Amygdala (tissue), 56 donors: ENCODE measurements at regions not wholly inside any gene's neighbourhood (a gene's known extent, or its start where the extent isn't known, plus 50 kb on each side); places are given as distances from the start of the nearest gene placed in this dataset.
"Not testable (repeated sequence)": the region's sequence is repeated elsewhere in the genome, so short reads cannot be mapped to it uniquely, and the experiment has no call there.

Source experiments
- DNase-seq, 56 donors: peaks; one replicate each; lab custom pipeline; 2025; lab: John Stamatoyannopoulos, UW

DNA sequence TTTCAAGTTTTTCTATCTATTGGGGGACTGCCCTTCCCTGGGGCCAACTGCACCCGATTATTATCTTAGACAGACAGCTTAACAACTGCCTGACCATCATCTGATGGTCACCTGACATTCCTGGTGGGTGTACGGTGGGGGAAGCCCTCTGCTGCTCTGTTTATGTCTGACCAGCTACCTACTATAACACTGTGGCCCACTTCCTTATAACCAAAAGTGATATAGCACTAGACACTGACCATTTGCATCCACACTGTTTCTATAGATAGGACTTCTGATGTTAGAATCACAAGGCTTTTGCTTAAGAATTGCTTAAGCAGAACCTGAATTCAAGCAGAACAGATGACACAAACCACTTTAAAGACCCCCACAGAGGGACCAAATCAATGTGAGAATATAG lies 110.5 kb upstream of the RAI14 start:
- DNase-seq = no peak

DNA sequence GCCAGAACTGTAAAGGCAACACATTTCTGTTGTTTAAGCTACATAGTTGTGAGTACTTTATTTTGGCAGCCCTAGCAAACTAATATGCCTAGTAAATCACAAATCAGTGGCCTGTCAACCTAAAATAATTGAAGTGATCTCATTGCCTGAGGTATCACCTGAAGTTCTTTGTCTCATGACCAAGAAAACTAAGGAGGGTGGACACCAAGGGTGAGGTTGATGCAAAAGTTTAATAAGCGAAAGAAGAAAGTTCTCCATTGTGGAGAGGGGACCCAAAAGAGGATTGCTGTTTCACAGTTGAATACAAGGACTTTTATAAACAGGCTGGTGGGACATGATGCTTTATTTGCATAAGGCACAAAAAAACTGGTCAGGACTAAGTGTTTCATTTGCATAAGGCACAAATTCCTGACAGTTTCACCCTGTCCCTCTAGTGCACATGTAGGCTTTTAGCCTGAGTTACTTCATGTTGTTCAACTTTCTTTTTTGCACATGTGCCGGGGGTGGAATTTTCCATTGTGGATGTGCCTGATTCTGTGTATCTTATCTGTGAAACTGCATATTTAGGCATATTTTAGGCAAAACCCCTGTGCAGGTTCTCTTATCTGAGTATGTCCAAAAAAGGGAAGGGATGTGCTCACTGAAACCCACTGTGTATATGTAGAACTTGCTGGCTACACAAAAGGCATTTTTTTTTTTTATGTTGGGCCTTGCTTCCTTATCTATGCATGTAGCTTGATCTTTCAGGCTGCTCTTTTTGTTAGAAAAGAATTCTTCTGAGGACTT lies 108.6 kb upstream of the RAI14 start:
- no peak for DNase-seq

DNA sequence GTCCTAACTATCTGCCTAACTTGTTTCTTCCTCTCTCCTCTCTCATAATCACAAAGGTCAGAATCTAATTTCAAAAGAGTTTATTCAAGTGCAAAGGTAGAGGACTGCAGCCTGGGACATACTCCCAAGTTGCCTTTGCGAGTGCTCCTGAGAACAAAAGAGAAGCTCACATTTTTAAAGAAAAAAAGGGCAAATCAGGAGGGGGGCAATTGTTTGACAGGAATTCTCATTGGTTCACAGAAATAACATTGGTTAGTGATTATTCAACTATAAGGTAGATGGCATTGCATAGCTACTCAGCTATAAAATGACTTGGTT lies 108.1 kb upstream of the RAI14 start:
- DNase-seq = no peak

DNA sequence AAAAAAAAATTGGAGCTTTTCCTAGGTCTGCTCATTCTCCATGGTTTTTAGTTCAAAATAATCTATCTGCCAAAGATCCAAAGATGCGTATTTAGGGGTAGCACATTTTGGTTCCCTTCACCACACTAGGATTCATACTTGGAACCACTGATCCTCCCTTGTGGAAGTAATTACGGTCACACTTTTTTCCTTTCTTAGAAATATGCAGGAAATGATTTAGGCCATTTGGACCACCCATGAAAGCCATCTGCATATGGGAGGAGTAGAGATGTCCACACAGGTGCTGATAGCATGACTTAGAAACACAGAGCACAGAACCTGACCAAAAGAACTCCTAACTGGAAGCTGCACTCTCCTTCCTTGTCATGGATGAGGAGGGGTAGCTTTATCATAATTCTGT lies 105.9 kb upstream of the RAI14 start:
- DNase-seq = no peak

DNA sequence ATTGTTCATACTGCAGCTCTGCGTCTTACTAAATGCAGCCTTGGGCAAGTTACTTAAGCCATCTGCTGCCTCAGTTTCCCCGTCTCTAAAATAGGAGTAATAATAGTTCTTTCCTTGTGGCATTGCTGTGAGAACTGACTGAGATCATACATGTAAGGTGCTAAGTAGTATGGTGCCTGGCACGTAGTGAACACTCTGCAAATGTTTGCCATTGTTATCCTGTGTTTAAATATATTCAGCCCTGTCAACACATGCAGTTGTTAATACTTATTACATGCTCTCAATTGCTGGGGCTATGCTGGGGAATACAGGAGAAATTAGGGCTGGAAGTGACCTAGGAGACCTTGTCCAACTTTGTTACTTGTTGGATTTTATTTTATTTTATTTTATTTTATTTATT lies 105.2 kb upstream of the RAI14 start:
- DNase-seq = no peak

DNA sequence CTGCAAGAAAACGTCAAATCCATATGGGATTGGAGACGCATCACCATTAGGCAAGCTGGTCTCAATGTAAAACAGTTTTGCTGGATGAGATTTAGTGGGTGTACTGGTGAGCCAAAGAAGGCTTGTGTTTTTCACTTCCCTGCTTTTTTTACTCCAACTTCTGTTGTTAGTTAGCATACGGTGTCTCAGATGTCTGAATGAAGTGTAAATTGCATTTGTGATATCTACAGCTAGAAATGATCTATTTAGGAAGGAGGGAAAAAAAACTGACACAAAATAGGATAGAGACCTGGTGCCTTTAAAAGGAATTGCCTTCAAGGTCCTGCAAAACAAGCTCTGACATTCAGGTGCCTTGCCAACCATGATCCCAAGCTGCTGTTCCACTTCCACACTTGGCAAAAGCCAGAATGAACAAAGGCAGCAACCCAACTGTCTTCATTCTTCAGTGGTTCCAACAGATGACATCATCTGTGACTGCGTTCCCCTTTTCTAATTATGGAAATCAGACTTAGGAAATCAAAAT lies 104.2 kb upstream of the RAI14 start:
- DNase-seq = peak in 8 of 56 donors; percentile 5 to 47 (median 22)

DNA sequence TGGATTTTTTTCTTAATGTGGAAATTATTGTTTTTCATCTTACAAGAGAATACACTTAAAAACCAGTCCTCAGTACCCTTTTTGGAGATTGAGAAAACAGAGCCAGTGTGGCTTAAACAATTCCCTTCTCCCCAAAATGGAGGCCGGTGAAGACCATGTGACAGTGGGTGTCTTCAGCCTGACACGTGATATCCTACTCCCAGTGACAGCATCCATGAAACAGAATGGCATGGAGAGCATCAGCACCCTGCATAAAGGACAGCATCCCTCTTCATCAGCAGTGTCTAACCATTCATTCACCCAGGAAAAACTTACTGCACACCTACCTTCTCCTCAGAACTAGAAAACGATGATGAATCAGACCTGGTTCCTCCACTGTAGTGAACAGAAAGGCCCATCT lies 103.4 kb upstream of the RAI14 start:
- DNase-seq = peak in 4 of 56 donors; percentile 3 to 48 (median 24)

DNA sequence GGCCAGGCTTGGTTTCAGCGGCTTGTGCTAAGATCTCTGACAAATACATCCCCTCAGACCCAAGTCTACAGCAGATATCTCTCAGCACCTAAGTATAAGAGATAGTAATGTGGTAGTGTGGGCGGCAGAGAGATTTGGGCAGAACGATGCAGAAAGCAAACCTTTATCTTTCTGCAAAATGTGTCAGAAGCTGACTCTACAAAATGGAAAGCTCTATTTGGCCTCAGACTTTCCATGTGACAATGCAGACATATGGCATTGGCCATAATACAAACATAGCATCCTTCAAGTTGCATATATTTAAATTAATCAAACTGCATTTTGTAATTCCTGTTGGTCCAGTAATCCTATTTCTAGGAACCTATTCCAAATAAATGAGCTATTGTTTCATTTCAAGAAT lies 102.5 kb upstream of the RAI14 start:
- peak in 1 of 56 donors; percentile 4 for DNase-seq

DNA sequence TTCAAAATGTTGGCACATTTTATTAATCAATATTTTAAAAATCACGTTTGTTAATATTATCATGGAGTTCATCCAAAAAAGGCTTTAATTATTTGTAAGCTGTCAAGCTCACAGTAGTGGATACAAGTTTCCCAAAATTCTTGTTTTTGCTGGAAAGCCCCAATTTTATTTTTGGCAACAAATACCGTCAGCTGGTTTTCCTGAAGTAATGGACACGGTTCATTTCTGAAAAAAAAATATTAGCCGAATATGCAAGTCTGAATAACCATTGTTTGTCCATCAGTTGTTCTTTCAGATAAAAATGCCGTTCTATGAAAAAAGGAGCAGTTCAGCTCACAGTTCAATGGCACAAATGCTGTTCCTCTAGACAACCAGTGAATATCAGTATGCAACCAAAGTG lies 101.5 kb upstream of the RAI14 start:
- no peak for DNase-seq

DNA sequence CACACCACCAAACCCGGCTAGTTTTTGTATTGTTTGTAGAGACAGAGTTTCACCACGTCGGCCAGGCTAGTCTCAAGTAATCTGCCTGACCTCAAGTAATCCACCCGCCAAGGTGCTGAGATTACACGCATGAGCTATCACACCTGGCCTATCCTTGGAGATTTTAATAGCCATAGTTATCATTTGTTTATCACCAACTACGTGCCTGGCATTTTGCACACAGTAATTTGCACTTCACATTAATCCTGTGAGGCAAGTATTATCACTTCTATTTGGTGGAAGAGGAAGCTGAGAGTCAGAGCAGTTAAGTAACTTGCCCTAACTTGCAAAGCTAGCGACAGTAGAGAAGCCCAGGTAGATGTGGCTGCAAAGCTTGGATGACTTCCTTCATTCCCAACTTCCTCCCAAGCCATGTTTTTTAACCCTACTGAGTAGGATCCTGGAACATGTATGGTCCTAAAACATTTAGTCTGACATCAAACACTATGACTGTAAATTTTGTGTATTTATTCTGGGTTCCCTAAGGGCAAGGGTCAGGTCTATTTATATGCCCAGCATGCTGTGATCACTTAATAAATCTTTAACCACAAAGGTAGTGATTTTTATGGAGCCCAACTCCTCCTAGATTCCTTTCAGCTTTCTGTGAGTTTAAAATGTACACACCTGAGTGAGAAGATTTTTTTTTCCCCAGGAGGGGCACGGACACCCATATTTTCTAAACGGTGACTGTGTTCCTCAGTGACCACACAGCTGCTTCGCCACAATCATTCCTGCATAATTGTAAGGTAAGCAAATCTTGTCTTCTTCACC lies 100.2 kb upstream of the RAI14 start:
- DNase-seq = no peak

DNA sequence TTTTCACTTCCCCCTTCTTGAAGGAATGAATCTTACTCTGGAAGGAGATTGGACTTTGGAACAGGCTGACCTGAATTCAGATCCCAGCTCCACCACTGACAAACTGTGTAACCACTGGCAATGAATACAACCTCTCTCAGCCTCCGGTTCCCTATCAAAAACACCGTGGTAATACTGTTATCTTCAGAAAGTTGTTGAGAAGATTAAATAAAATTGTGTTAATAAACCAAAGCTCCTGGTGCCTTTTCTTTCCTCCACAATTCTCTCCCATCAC lies 99.7 kb upstream of the RAI14 start:
- DNase-seq = no peak

DNA sequence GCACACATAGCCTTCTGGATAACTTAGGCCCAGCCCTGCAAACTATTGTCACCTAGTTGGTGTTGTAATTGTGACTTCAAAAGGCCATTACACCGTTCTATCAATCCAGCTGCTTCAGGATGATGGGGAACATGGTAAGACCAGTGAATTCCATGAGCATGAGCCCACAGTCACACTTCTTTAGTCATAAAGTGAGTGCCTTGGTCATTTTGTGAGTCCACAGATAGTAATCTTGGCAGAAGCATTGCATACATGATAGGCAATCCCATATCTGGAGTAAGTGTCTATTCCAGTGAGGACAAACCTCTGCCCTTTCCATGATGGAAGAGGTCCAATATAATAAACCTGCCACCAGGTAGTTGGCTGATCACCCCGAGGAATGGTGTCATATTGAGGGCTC lies 94.5 kb upstream of the RAI14 start:
- not testable (repeated sequence) for DNase-seq

DNA sequence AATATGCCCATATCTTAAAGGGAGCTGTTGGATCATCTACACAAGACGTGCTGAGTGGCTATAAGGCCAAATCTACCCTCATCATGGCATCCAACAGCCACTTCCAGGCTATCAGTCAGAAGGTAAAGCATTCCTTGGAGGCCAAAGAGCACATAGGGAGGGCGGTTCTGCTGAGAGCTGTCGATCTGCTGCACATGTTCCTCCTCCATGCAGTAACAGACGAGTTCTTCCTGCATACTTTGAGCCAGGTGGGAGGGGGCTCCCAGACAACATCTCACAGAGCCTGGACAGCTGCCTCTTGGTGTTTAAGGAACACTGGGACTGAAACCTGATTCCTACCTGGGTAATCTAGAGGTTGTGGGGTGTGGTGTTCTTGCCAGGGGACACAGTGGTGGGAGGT lies 93.3 kb upstream of the RAI14 start:
- DNase-seq = no peak

DNA sequence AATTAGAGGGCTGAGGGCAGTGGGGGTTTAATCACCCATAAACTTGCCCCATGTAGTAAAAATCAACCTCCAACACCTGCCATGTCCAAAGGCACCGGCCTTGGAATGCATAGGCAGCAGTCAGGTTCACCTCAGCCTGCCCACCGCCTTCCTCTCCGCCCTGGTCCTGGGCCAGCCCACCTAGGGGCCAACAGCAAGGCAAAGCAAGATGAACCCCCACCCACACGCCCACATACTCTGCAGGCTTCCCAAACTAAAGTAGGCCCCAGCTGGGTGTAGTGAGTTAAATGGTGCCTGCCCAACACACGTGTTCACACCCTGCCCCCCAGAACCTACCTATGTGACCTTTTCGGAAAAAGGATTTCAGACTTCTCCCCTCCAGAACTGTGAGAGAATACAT lies 92.9 kb upstream of the RAI14 start:
- no peak for DNase-seq

DNA sequence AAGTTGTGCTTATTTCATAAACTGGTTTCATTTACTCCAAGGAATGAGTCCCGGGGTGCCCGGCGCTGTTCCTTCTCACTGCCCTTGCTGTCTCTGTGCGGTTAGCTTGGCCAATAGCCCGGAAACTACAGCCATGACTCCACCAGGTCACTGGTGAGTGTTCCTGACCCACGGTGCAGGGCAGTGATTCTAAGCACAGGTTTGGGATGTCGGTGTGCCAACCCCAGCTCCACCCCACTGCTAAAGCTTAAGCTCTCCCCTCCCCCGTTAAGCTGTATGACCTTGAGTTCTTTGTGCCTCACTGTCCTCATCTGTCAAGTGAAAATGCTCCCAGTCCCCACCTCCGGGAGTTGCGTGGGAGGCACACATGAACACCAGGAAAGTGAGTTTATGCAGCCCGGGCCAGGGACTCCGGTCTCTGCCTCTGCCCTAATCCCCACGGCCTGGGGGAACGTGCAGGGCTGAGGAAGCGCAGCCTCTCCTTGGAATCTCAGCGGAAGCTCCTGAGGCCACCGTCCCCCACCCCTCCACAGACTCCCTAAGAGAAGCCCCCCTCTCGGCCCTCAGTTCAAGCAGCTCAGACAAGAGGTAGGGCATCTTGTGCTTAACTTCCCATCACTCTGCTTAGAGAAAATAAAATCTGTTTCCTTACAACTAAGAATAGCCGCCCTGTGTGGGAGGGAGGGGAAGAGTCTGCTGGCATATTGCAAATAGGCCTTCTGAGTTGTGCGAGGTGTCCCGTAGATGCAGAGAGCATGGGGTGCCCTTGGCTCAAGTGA lies 92.0 kb upstream of the RAI14 start:
- no peak for DNase-seq

DNA sequence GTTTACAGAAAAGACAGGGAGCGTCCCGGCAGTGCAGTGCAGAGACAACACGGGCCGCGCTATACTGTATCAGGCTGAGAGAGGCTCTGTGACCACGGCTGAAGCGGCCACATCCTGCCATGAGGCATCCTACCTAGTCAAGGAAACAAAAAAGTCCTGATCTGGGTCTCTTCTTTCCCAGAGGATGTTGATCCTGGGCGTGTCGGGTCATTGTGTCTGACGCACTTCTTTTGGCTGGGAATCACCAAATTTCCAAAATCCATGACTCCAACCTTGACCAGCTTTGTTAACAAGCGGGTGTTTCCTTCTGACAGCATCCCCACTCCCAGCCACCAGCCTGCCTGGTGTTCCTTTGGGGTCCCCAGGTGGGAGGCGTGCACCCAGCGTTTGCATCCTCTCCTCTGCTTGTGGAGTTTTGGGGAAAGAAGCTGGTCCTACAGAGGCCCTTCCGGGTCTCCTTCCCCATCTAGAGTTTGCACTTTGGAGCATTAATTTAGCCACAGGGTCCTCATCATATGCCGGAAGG lies 91.4 kb upstream of the RAI14 start:
- DNase-seq = no peak

DNA sequence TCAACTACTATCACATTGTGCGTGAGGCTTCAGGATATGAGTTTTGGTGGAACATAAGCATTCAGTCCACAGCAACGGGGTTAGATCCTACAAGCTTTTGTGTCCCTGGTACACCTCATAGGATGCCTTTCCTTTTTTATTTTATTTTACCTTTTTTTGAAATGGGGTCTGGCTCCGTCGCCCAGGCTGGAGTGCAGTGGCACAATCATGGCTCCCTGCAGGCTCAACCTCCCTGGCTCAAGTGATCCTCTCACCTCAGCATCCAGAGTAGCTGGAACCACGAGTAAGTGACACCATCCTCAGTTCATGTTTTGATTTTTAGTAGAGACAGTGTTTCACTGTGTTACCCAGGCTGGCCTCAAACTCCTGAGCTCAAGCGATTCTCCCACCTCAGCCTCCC lies 86.0 kb upstream of the RAI14 start:
- no peak for DNase-seq

DNA sequence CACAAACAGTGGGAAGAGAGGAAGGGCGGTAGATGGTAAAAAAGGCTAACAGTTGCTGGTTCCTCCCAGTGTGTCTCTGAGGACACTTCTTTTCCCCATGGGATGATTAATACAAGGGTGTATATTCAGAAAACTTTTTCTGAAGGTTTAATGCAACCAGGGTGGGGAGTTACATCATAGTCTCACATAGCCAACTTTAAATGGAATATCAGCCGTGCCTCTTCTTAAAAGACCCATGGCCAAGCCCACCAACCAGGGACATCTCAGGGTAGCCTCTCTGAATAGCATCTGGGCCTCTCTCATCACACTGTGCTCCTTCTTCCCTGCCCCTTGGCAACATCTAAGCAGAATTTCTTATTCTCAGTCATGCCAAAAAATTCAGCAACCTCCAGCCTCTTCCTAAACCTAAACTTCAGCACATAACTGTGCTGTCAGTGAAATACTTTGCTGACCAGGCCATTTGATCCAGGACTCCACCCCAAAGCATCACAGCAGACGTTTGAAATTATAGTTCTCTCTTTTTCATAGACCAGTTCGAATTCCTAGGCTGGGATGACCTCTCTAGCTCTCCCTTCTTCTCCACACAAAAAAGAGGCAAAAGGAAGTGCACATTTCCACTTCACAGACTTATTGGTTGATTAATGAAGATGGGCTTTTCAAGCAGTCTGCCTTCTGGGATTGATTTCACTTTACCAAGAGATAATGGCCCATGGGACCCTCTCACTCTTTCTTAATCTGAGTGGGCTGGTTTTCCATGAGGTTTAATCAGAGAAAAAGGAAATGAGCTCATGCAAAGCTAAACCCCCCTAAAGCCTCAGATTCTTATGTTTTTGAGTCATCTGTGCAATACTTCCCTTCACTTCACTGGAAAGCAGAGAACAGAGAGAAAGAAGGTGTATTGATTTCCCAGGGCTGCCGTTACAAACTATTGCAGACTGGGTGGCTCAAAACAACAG lies 85.1 kb upstream of the RAI14 start:
- DNase-seq = no peak

DNA sequence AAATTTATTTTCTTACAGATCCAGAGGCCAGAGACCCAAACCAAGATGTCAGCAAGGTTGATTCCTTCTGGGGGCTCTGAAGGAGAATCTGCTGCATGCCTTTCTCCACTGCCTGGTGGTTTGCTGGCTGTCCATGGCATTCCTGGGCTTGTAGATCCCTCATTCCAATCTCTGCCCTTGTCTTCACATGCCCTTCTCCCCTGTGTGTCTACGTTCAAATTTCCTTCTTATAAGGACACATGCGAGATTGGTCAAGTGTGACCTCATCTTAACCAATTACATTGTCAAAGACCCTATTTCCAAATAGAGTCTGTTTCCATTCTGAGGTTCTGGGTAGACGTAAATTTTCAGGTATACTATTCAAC lies 84.5 kb upstream of the RAI14 start:
- DNase-seq = no peak

DNA sequence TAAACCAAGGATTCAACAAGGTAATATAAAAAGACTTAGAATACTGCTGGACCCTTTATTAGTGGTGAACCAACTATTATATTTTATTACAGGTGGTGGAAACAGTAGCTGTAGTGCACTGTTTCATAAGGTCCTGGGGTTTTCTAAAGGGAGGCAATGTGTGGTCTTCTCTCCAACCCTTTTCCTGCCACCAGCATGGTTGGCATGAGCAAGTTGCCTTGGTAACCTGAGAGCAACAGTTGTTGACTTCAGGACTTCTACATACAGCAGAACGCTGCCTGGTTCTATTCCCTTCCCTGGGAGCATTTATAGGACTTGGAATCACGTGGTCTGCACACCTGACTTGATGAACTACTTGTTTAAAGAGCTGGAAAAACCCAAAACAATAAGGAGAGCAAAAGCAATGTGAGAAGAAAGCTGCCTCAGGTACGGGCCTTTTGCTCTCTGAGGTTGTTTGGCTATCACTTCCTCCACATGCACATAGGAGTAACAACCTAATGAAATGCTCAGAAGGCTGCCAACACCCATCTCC lies 81.1 kb upstream of the RAI14 start:
- no peak for DNase-seq
